GM12878 (cell line): ENCODE measurements at regions not wholly inside any gene's neighbourhood (a gene's known extent, or its start where the extent isn't known, plus 50 kb on each side); places are given as distances from the start of the nearest gene placed in this dataset.

Source experiments
- ATAC-seq: fragments of 200-7000 bp; cut with Tn5 transposase; 3 replicates; pipeline ENCODE4 v1.9.1; 2020; ENCODE audit warnings: mild to moderate bottlenecking, moderate library complexity
- BruUV-seq: library from RNA; stranded (reverse); fragments of 400-500 nt; replicated peaks from 2 replicates; lab custom pipeline; 2021; lab: Mats Ljungman, UMichigan
- CTCF ChIA-PET: fragments of 300-600 bp; sonication (Branson Sonifier 250); formaldehyde crosslinking; extraction: SDS; loops from one replicate; lab custom pipeline; 2021; ENCODE audit warnings: inconsistent platforms; lab: Yijun Ruan, JAX
- POLR2A ChIA-PET: fragments of 350-600 bp; formaldehyde crosslinking; extraction: SDS; loops from one replicate; lab custom pipeline; 2021; ENCODE audit warnings: inconsistent platforms; lab: Charles Lee
- RAD21 ChIA-PET: fragments of 300-600 bp; sonication (Branson Sonifier 250); formaldehyde crosslinking; loops from one replicate; lab custom pipeline; 2023; ENCODE audit warnings: antibody characterized with exemption; ENCODE audit not compliant: unreplicated experiment; lab: Charles Lee
- SMC1A ChIA-PET: fragments of 300-600 bp; sonication (Branson Sonifier 250); formaldehyde crosslinking; loops from one replicate; lab custom pipeline; 2023; ENCODE audit not compliant: unreplicated experiment, uncharacterized antibody; lab: Charles Lee
- DNase-seq: peaks from one replicate; pipeline ENCODE4 v3.0.0-alpha.2; 2011; ENCODE audit warnings: low read depth, low spot score
- FAIRE-seq: peaks from 3 replicates; lab custom pipeline; 2011; peaks lifted over from hg19 to GRCh38; lab: Jason Lieb, UNC
- H2AFZ ChIP-seq: 2 replicates; pipeline ENCODE4 v1.6.0; 2011; ENCODE audit warnings: low read depth, low read length, control low read depth; ENCODE audit not compliant: control insufficient read depth
- H3K27ac ChIP-seq: 2 replicates; pipeline ENCODE4 v1.5.1; 2011; ENCODE audit warnings: control low read depth; ENCODE audit not compliant: control insufficient read depth, insufficient read depth
- H3K27me3 ChIP-seq, 2 experiments: replicated peaks in 1 of 2; 2 replicates each; pipeline versions ENCODE4 v1.6.0 to v1.6.1; 2011; ENCODE audit warnings: low read length in 1 of 2; ENCODE audit not compliant: control insufficient read depth in 2 of 2, insufficient read depth in 2 of 2
- H3K36me3 ChIP-seq, 2 experiments: 2 replicates each; pipeline ENCODE4 v1.5.1; 2011; ENCODE audit warnings: low read length in 1 of 2; ENCODE audit not compliant: control insufficient read depth in 2 of 2, insufficient read depth in 2 of 2
- H3K4me1 ChIP-seq: 2 replicates; pipeline ENCODE4 v1.6.1; 2011; ENCODE audit warnings: mild to moderate bottlenecking, low read length, moderate library complexity, mixed read lengths; ENCODE audit not compliant: control insufficient read depth, insufficient read depth
- H3K4me2 ChIP-seq: 2 replicates; pipeline ENCODE4 v1.6.0; 2011; ENCODE audit warnings: control low read depth; ENCODE audit not compliant: control insufficient read depth, insufficient read depth
- H3K4me3 ChIP-seq: fragments of 200-600 bp; sonication (generic); 2 replicates; pipeline ENCODE4 v1.5.1; 2016
- H3K79me2 ChIP-seq: 2 replicates; pipeline ENCODE4 v1.6.0; 2011; ENCODE audit warnings: low read length; ENCODE audit not compliant: control insufficient read depth, insufficient read depth
- H3K9ac ChIP-seq: 2 replicates; pipeline ENCODE4 v1.8.0; 2011; ENCODE audit warnings: low read length, control low read depth, mixed read lengths; ENCODE audit not compliant: control insufficient read depth, insufficient read depth
- H3K9me3 ChIP-seq: replicated peaks from 3 replicates; pipeline ENCODE4 v1.5.1; 2011; ENCODE audit warnings: mild to moderate bottlenecking, low read length; ENCODE audit not compliant: control insufficient read depth, insufficient read depth
- H4K20me1 ChIP-seq: 2 replicates; pipeline ENCODE4 v1.6.0; 2011; ENCODE audit not compliant: control insufficient read depth, insufficient read depth
- ATF7 ChIP-seq: fragments of 450-650 bp; IDR thresholded peaks from 2 replicates; pipeline ENCODE4 v1.6.1; 2016; ENCODE audit warnings: low read depth, mild to moderate bottlenecking
- BRCA1 ChIP-seq: IDR thresholded peaks from 2 replicates; pipeline ENCODE4 v1.6.1; 2011; ENCODE audit warnings: low read depth, low read length, improper control_type of control experiment
- CHD2 ChIP-seq: IDR thresholded peaks from 2 replicates; pipeline ENCODE4 v1.6.1; 2011; ENCODE audit warnings: low read depth, low read length, improper control_type of control experiment, borderline replicate concordance
- FOS ChIP-seq: IDR thresholded peaks from 3 replicates; pipeline ENCODE4 v1.6.1; 2011; ENCODE audit warnings: borderline replicate concordance; ENCODE audit not compliant: insufficient read length; ENCODE audit errors: extremely low read depth
- IKZF2 ChIP-seq, 2 experiments: fragments of 450-650 bp; IDR thresholded peaks; 2 replicates each; pipeline ENCODE4 v1.6.1; 2017; ENCODE audit warnings: mild to moderate bottlenecking in 2 of 2, moderate library complexity in 2 of 2
- IRF3 ChIP-seq: fragments of 450-650 bp; IDR thresholded peaks from 2 replicates; pipeline ENCODE4 v1.6.1; 2014; ENCODE audit warnings: mild to moderate bottlenecking
- POLR2AphosphoS2 ChIP-seq: IDR thresholded peaks from 2 replicates; pipeline ENCODE4 v1.6.1; 2011; ENCODE audit warnings: low read depth, mild to moderate bottlenecking, low read length, improper control_type of control experiment, moderate library complexity
- USF2 ChIP-seq: IDR thresholded peaks from 2 replicates; pipeline ENCODE4 v1.6.1; 2011; ENCODE audit warnings: low read depth, low read length, improper control_type of control experiment, borderline replicate concordance
- ZBED1 ChIP-seq: IDR thresholded peaks from 2 replicates; pipeline ENCODE4 v1.6.1; 2016; ENCODE audit warnings: borderline replicate concordance
- ZNF274 ChIP-seq: IDR thresholded peaks from one replicate; pipeline ENCODE4 v1.8.0; 2011; ENCODE audit not compliant: insufficient read length, insufficient read depth
- WGBS: methylation state at CpG from one replicate; pipeline ENCODE4 v1.1.6; 2016; ENCODE audit warnings: low lambda C conversion rate; ENCODE audit not compliant: insufficient replicate concordance, insufficient coverage; ENCODE audit errors: missing lambda C conversion rate; 5-methylcytosine and 5-hydroxymethylcytosine counted together
- in situ Hi-C: fragments of 300-500 bp; cut with MboI; formaldehyde crosslinking; loops from 9 replicates; pipeline ENCODE4 v1.14.3; 2018; ENCODE audit warnings: mixed read lengths
- intact Hi-C: fragments of 100-400 bp; cut with micrococcal nuclease; formaldehyde crosslinking; loops from one replicate; pipeline ENCODE4 v1.14.2; 2022; ENCODE audit not compliant: unreplicated experiment
- TF ChIP-seq, protein P1 (sequence below): fragments of 450-650 bp; IDR thresholded peaks from 2 replicates; pipeline ENCODE4 v1.6.1; 2017; ENCODE audit warnings: mild to moderate bottlenecking, moderate library complexity

GRCh38 chr12:85713373-85713772 lies 122.8 kb downstream of the RASSF9 start (continued):
- TF ChIP-seq IRF3 (no peak), ZNF274 (no peak), BRCA1 (no peak), CHD2 (no peak), IKZF2 (IDR thresholded peaks at IDR 0.05) (no peak)

- no peaks in the 10 kb centered on the region for H4K20me1 ChIP-seq
- no peaks in the 10 kb centered on the region for H3K27me3 ChIP-seq
- ChIA-PET SMC1A (interaction anchor here (1.4 kb wide), 1 partner anchor 289 kb away, joined by 3 read pairs; no protein-coding TSS in a partner anchor), RAD21 (no interaction called here), POLR2A (no interaction called here), CTCF (no interaction called here)
- no peak overlapping the region for H3K4me3 ChIP-seq
- no TSS peak for BruUV-seq
- no peaks in the 10 kb centered on the region for H3K4me1 ChIP-seq
- WGBS = 79% methylated on average over 1 of the region's 1 CpG
- no peaks in the 10 kb centered on the region for H3K79me2 ChIP-seq
- no peak overlapping the region for H3K9ac ChIP-seq
- no peak for ATAC-seq
- no peak for DNase-seq
- H3K36me3 ChIP-seq = no peaks in the 10 kb centered on the region
- in situ Hi-C loops (no loop called here), intact Hi-C loops (no loop called here)
- no peaks in the 10 kb centered on the region for H3K9me3 ChIP-seq
- H3K4me2 ChIP-seq = no peak overlapping the region
- no peak for TF ChIP-seq POLR2AphosphoS2
- peak; percentile 28; the same call in 1 of the 2 replicates for TF ChIP-seq ATF7
- TF ChIP-seq FOS = no peak
- TF ChIP-seq, protein P1, sequence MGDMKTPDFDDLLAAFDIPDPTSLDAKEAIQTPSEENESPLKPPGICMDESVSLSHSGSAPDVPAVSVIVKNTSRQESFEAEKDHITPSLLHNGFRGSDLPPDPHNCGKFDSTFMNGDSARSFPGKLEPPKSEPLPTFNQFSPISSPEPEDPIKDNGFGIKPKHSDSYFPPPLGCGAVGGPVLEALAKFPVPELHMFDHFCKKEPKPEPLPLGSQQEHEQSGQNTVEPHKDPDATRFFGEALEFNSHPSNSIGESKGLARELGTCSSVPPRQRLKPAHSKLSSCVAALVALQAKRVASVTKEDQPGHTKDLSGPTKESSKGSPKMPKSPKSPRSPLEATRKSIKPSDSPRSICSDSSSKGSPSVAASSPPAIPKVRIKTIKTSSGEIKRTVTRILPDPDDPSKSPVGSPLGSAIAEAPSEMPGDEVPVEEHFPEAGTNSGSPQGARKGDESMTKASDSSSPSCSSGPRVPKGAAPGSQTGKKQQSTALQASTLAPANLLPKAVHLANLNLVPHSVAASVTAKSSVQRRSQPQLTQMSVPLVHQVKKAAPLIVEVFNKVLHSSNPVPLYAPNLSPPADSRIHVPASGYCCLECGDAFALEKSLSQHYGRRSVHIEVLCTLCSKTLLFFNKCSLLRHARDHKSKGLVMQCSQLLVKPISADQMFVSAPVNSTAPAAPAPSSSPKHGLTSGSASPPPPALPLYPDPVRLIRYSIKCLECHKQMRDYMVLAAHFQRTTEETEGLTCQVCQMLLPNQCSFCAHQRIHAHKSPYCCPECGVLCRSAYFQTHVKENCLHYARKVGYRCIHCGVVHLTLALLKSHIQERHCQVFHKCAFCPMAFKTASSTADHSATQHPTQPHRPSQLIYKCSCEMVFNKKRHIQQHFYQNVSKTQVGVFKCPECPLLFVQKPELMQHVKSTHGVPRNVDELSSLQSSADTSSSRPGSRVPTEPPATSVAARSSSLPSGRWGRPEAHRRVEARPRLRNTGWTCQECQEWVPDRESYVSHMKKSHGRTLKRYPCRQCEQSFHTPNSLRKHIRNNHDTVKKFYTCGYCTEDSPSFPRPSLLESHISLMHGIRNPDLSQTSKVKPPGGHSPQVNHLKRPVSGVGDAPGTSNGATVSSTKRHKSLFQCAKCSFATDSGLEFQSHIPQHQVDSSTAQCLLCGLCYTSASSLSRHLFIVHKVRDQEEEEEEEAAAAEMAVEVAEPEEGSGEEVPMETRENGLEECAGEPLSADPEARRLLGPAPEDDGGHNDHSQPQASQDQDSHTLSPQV = no peak
- no peak for TF ChIP-seq USF2
- TF ChIP-seq ZBED1 = no peak
- no peak overlapping the region for H2AFZ ChIP-seq
- FAIRE-seq = no peak
- no peak overlapping the region for H3K27ac ChIP-seq
Observed at GRCh38 chr12:85714425-85714824, 121.8 kb downstream of the RASSF9 start.
